Suppressor macrophage treated with lipopolysaccharide for 4 hours (primary cell): ENCODE measurements at regions not wholly inside any gene's neighbourhood (a gene's known extent, or its start where the extent isn't known, plus 50 kb on each side); places are given as distances from the start of the nearest gene placed in this dataset.

ENCODE experiments used
- DNase-seq: peaks from one replicate; pipeline ENCODE4 v3.0.0-alpha.2; 2020

- DNase-seq: no peak
Observed at GRCh38 chr16:51960931-51961330, 586.0 kb downstream of the TOX3 start.

GRCh38 chr16:51953286-51953985, 593.5 kb downstream of the TOX3 start:
- no peak for DNase-seq

- DNase-seq: no peak
Observed at GRCh38 chr16:51952500-51952899, 594.4 kb downstream of the TOX3 start.

- DNase-seq: no peak
Observed at GRCh38 chr16:51951668-51952298, 595.2 kb downstream of the TOX3 start.

GRCh38 chr16:51950118-51950780, 596.7 kb downstream of the TOX3 start:
- no peak for DNase-seq

- DNase-seq: no peak
Observed at GRCh38 chr16:51949282-51949681, 597.7 kb downstream of the TOX3 start.

- DNase-seq: no peak
Observed at GRCh38 chr16:51941412-51941811, 605.5 kb downstream of the TOX3 start.

- no peak for DNase-seq
Observed at GRCh38 chr16:51940183-51940582, 606.8 kb downstream of the TOX3 start.

- no peak for DNase-seq
Observed at GRCh38 chr16:51939378-51939871, 607.5 kb downstream of the TOX3 start.

GRCh38 chr16:51938861-51939260, 608.1 kb downstream of the TOX3 start:
- no peak for DNase-seq

- DNase-seq: no peak
Observed at GRCh38 chr16:51937771-51938170, 609.2 kb downstream of the TOX3 start.

- no peak for DNase-seq
Observed at GRCh38 chr16:51936846-51937245, 610.1 kb downstream of the TOX3 start.

- no peak for DNase-seq
Observed at GRCh38 chr16:51932317-51932716, 614.6 kb downstream of the TOX3 start.

- no peak for DNase-seq
Observed at GRCh38 chr16:51931653-51932052, 615.3 kb downstream of the TOX3 start.

- no peak for DNase-seq
Observed at GRCh38 chr16:51924744-51925143, 622.2 kb downstream of the TOX3 start.

- no peak for DNase-seq
Observed at GRCh38 chr16:51922476-51922875, 624.5 kb downstream of the TOX3 start.

- DNase-seq: no peak
Observed at GRCh38 chr16:51919736-51920135, 627.2 kb downstream of the TOX3 start.

GRCh38 chr16:51916814-51917213, 630.1 kb downstream of the TOX3 start:
- no peak for DNase-seq

GRCh38 chr16:51916231-51916630, 630.7 kb downstream of the TOX3 start:
- DNase-seq: no peak

GRCh38 chr16:51907680-51908079, 639.3 kb downstream of the TOX3 start:
- DNase-seq: no peak

- no peak for DNase-seq
Observed at GRCh38 chr16:51900221-51900780, 646.6 kb downstream of the TOX3 start.

GRCh38 chr16:51898872-51899271, 648.1 kb downstream of the TOX3 start:
- DNase-seq: no peak

- DNase-seq: no peak
Observed at GRCh38 chr16:51896013-51896412, 650.9 kb downstream of the TOX3 start.
